ENCODE measurements at regions not wholly inside any gene's neighbourhood (a gene's known extent, or its start where the extent isn't known, plus 50 kb on each side); places are given as distances from the start of the nearest gene placed in this dataset.
A peak's percentile ranks its signal among the peaks of the same experiment; 100 is the strongest.

DNA sequence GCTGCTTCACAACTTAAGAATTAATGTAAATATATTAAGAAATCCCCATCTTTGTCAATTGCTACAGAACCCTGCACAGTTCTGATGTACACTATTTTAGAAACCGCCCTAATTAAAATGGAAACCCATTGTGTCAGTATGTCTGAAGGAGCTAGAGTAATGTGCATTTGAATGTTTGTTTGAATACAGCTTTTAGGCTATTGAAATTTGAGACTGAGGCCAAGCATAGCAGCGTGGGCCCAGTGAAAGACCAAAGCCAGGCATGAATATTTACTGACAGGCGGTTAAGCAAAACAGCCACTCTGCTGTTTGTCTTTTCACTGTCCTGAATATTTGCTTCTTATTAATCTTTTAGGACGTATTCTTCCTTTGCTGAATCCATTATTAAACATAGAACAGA lies 252.3 kb downstream of the IZUMO3 start:
- Histone ChIP-seq H3K27me3 (replicated peaks in 2 of 5; ENCODE audit: control insufficient read depth in 4 of 5, insufficient read depth in 5 of 5, low read length in 4 of 5) (no peaks in the 10 kb centered on the region), H3K4me1 (ENCODE audit: control extremely low read depth in 1 of 4, control insufficient read depth in 4 of 4, insufficient read depth in 4 of 4, low read length in 3 of 4) (no peaks in the 10 kb centered on the region)

DNA sequence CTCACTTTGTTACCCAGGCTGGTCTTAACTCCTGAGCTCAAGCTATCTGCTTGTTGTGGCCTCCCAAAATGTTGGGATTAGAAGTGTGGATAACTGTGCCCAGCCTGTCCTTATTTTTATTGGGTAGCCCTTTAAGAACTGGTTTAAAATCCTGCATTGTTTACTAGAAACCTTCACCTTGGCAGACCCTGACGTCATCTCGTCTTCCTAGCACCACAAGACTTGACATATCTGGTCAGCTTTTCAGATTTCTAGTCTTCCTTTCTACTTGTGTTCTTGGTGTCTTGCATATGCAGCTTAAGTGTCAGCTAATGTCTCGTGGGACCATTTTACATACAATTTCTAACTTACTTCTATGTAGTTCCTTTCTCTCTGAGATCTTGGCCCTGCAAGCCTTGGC lies 258.9 kb downstream of the IZUMO3 start:
- POLR2A ChIA-PET = no interaction called here
- CTCF ChIA-PET = no interaction called here

More for the DNA sequence above, 252.3 kb downstream of the IZUMO3 start:
- Histone ChIP-seq H3K36me3 (ENCODE audit: control insufficient read depth in 4 of 4, insufficient read depth in 4 of 4, low read length in 3 of 4) (no peaks in the 10 kb centered on the region), H3K27ac (ENCODE audit: insufficient read depth in 1 of 2, low read depth in 1 of 2, low read length in 2 of 2, poor library complexity in 1 of 2, severe bottlenecking in 2 of 2) (no peak overlapping the region), H3K9me3 (ENCODE audit: control extremely low read depth in 1 of 5, control insufficient read depth in 4 of 5, insufficient read depth in 2 of 5, low read depth in 1 of 5, low read length in 4 of 5) (no peaks in the 10 kb centered on the region), H3K4me3 (ENCODE audit: control insufficient read depth in 1 of 7, extremely low read depth in 1 of 7, insufficient read depth in 4 of 7, low read depth in 2 of 7, low read length in 6 of 7) (no peak overlapping the region)
- ChIA-PET CTCF (no interaction called here), POLR2A (no interaction called here)
- WGBS (ENCODE audit: insufficient coverage) = no CpG with 5 or more reads among the region's 4 CpGs
- no peak for DNase-seq

DNA sequence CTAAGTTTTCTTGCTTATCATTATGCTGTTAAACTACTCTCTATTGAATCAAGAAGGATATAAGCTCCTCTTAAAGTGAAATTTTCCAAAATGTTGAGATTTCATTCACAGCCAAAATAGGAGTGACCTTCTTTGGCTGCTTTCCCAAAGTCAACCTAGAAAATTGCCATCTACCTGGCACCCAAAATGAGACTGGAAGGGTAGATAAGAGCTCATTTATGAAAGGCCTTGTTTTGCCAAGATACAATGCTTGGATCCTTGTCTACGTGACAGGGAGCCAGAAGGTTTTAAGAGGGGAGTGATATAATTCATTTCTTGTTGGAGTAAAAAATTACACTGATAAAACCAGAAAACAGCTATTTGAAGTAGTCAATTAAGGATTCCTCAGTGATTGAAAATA lies 287.1 kb downstream of the IZUMO3 start:
- Histone ChIP-seq H3K27me3 (replicated peaks in 2 of 5; ENCODE audit: control insufficient read depth in 4 of 5, insufficient read depth in 5 of 5, low read length in 4 of 5) (no peaks in the 10 kb centered on the region), H3K4me3 (ENCODE audit: control insufficient read depth in 1 of 7, extremely low read depth in 1 of 7, insufficient read depth in 4 of 7, low read depth in 2 of 7, low read length in 6 of 7) (no peak overlapping the region), H3K36me3 (ENCODE audit: control insufficient read depth in 4 of 4, insufficient read depth in 4 of 4, low read length in 3 of 4) (no peaks in the 10 kb centered on the region), H3K9me3 (ENCODE audit: control extremely low read depth in 1 of 5, control insufficient read depth in 4 of 5, insufficient read depth in 2 of 5, low read depth in 1 of 5, low read length in 4 of 5) (no peaks in the 10 kb centered on the region), H3K27ac (ENCODE audit: insufficient read depth in 1 of 2, low read depth in 1 of 2, low read length in 2 of 2, poor library complexity in 1 of 2, severe bottlenecking in 2 of 2) (no peak overlapping the region), H3K4me1 (ENCODE audit: control extremely low read depth in 1 of 4, control insufficient read depth in 4 of 4, insufficient read depth in 4 of 4, low read length in 3 of 4) (no peaks in the 10 kb centered on the region)
- ChIA-PET CTCF (no interaction called here), POLR2A (no interaction called here)
- 60% methylated on average over 1 of the region's 1 CpG for WGBS (ENCODE audit: insufficient coverage)
- no peak for DNase-seq

More for the DNA sequence above, 258.9 kb downstream of the IZUMO3 start:
- DNase-seq = no peak
- Histone ChIP-seq H3K27ac (ENCODE audit: insufficient read depth in 1 of 2, low read depth in 1 of 2, low read length in 2 of 2, poor library complexity in 1 of 2, severe bottlenecking in 2 of 2) (no peak overlapping the region), H3K4me3 (ENCODE audit: control insufficient read depth in 1 of 7, extremely low read depth in 1 of 7, insufficient read depth in 4 of 7, low read depth in 2 of 7, low read length in 6 of 7) (no peak overlapping the region), H3K36me3 (ENCODE audit: control insufficient read depth in 4 of 4, insufficient read depth in 4 of 4, low read length in 3 of 4) (no peaks in the 10 kb centered on the region), H3K9me3 (ENCODE audit: control extremely low read depth in 1 of 5, control insufficient read depth in 4 of 5, insufficient read depth in 2 of 5, low read depth in 1 of 5, low read length in 4 of 5) (peaks cover 0 to 2% (median 0%) of the 10 kb centered on the region in 5 experiments), H3K4me1 (ENCODE audit: control extremely low read depth in 1 of 4, control insufficient read depth in 4 of 4, insufficient read depth in 4 of 4, low read length in 3 of 4) (no peaks in the 10 kb centered on the region), H3K27me3 (replicated peaks in 2 of 5; ENCODE audit: control insufficient read depth in 4 of 5, insufficient read depth in 5 of 5, low read length in 4 of 5) (no peaks in the 10 kb centered on the region)
- 80% methylated on average over 3 of the region's 3 CpGs for WGBS (ENCODE audit: insufficient coverage)

DNA sequence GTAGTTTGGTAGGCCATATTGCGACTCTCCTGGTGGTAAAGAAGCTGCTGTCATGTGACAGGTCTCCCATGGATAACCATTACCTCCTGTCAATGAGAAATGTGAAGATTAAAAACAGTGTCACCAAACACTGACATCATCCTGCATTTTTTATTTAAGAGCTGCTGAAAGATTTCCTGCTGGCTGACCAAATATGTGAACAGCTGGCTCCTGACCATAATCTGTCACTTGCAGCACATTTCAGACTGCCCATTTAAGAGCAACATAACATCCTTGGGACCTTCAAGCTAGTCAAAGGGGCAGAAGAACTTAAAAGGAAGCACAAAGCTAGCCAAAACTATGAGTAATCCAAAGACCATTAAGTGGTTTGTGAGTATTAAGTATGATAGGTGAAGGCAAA lies 288.0 kb downstream of the IZUMO3 start:
- H3K4me1 ChIP-seq (ENCODE audit: control extremely low read depth in 1 of 4, control insufficient read depth in 4 of 4, insufficient read depth in 4 of 4, low read length in 3 of 4) = no peaks in the 10 kb centered on the region
- H3K27ac ChIP-seq (ENCODE audit: insufficient read depth in 1 of 2, low read depth in 1 of 2, low read length in 2 of 2, poor library complexity in 1 of 2, severe bottlenecking in 2 of 2) = no peak overlapping the region
- no peaks in the 10 kb centered on the region for H3K36me3 ChIP-seq (ENCODE audit: control insufficient read depth in 4 of 4, insufficient read depth in 4 of 4, low read length in 3 of 4)
- DNase-seq = no peak
- H3K9me3 ChIP-seq (ENCODE audit: control extremely low read depth in 1 of 5, control insufficient read depth in 4 of 5, insufficient read depth in 2 of 5, low read depth in 1 of 5, low read length in 4 of 5) = no peaks in the 10 kb centered on the region
- ChIA-PET CTCF (no interaction called here), POLR2A (no interaction called here)
- no peak overlapping the region for H3K4me3 ChIP-seq (ENCODE audit: control insufficient read depth in 1 of 7, extremely low read depth in 1 of 7, insufficient read depth in 4 of 7, low read depth in 2 of 7, low read length in 6 of 7)
- no peaks in the 10 kb centered on the region for H3K27me3 ChIP-seq (replicated peaks in 2 of 5; ENCODE audit: control insufficient read depth in 4 of 5, insufficient read depth in 5 of 5, low read length in 4 of 5)
- WGBS (ENCODE audit: insufficient coverage) = 100% methylated on average over 1 of the region's 1 CpG

DNA sequence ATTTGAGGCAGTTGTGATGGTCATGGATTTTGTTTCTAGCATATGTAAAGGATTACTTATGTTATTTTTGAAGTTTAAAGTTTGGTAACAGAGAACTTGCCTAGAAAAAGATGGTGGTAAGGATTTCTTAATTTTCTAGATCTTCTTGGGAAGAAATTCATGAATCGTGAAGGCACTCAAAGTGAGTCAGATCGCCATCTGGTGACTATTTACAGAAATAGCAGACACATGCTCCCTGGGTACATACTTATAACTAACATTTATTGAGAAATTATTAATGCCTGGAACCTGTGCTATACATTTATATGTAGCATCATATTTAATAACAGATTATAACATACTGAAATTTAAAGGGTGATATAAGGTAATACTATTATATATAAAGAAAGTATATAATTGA lies 299.7 kb downstream of the IZUMO3 start:
- POLR2A ChIA-PET = no interaction called here
- no peak overlapping the region for H3K27ac ChIP-seq (ENCODE audit: insufficient read depth in 1 of 2, low read depth in 1 of 2, low read length in 2 of 2, poor library complexity in 1 of 2, severe bottlenecking in 2 of 2)
- H3K4me1 ChIP-seq (ENCODE audit: control extremely low read depth in 1 of 4, control insufficient read depth in 4 of 4, insufficient read depth in 4 of 4, low read length in 3 of 4) = peaks cover 0 to 3% (median 0%) of the 10 kb centered on the region in 4 experiments
- no peaks in the 10 kb centered on the region for H3K9me3 ChIP-seq (ENCODE audit: control extremely low read depth in 1 of 5, control insufficient read depth in 4 of 5, insufficient read depth in 2 of 5, low read depth in 1 of 5, low read length in 4 of 5)
- H3K27me3 ChIP-seq (replicated peaks in 2 of 5; ENCODE audit: control insufficient read depth in 4 of 5, insufficient read depth in 5 of 5, low read length in 4 of 5) = peaks cover 0 to 2% (median 0%) of the 10 kb centered on the region in 5 experiments
- DNase-seq = peak in 1 of 3 donors; percentile 2
- no peak overlapping the region for H3K4me3 ChIP-seq (ENCODE audit: control insufficient read depth in 1 of 7, extremely low read depth in 1 of 7, insufficient read depth in 4 of 7, low read depth in 2 of 7, low read length in 6 of 7)
- no CpG with 5 or more reads among the region's 2 CpGs for WGBS (ENCODE audit: insufficient coverage)
- H3K36me3 ChIP-seq (ENCODE audit: control insufficient read depth in 4 of 4, insufficient read depth in 4 of 4, low read length in 3 of 4) = no peaks in the 10 kb centered on the region
- CTCF ChIA-PET = no interaction called here

DNA sequence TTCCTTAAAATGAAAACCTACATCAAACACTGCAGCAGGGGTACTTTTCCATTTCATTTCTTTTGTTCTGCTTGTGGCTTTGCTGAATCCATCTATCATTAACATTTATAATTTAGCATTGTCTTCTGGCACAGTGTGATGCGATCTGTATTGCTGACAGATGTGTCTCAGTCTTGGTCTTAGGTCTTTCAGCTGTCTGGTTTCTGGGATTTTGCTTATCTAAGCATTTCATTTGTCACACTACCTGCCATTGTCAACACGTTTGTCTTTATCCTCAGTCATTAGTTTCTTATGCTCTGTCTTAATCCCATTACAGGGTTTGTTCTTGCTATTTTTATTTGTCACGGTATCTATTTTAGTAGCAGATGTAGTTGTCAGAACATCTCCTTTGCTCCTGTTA lies 303.1 kb downstream of the IZUMO3 start:
- H3K4me1 ChIP-seq (ENCODE audit: control extremely low read depth in 1 of 4, control insufficient read depth in 4 of 4, insufficient read depth in 4 of 4, low read length in 3 of 4) = peaks cover 0 to 3% (median 0%) of the 10 kb centered on the region in 4 experiments
- H3K27ac ChIP-seq (ENCODE audit: insufficient read depth in 1 of 2, low read depth in 1 of 2, low read length in 2 of 2, poor library complexity in 1 of 2, severe bottlenecking in 2 of 2) = no peak overlapping the region
- no peaks in the 10 kb centered on the region for H3K36me3 ChIP-seq (ENCODE audit: control insufficient read depth in 4 of 4, insufficient read depth in 4 of 4, low read length in 3 of 4)
- DNase-seq = no peak
- no peaks in the 10 kb centered on the region for H3K9me3 ChIP-seq (ENCODE audit: control extremely low read depth in 1 of 5, control insufficient read depth in 4 of 5, insufficient read depth in 2 of 5, low read depth in 1 of 5, low read length in 4 of 5)
- peaks cover 0 to 2% (median 0%) of the 10 kb centered on the region in 5 experiments for H3K27me3 ChIP-seq (replicated peaks in 2 of 5; ENCODE audit: control insufficient read depth in 4 of 5, insufficient read depth in 5 of 5, low read length in 4 of 5)
- ChIA-PET CTCF (no interaction called here), POLR2A (no interaction called here)
- H3K4me3 ChIP-seq (ENCODE audit: control insufficient read depth in 1 of 7, extremely low read depth in 1 of 7, insufficient read depth in 4 of 7, low read depth in 2 of 7, low read length in 6 of 7) = no peak overlapping the region
- 100% methylated on average over 1 of the region's 3 CpGs for WGBS (ENCODE audit: insufficient coverage)

DNA sequence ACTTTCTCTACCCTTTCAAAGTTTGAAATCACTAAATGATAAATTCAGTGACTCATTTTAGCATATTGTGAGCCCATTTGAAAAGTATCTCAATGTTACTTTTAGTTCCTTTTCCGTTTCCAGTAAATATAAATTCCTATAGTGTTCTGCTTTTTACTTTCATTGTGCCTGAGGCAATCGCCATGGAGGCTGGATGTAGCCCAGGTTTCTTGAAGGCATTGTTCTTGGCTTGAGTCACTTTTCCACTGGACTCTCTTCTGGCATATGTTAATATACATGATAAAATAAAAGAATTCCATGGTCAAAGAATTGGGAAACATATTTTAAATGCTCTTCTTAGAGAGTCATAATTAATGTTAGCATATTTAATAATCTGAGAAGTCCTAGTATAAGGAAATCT lies 327.0 kb downstream of the IZUMO3 start:
- no peaks in the 10 kb centered on the region for H3K27me3 ChIP-seq (replicated peaks in 2 of 5; ENCODE audit: control insufficient read depth in 4 of 5, insufficient read depth in 5 of 5, low read length in 4 of 5)
- no peaks in the 10 kb centered on the region for H3K9me3 ChIP-seq (ENCODE audit: control extremely low read depth in 1 of 5, control insufficient read depth in 4 of 5, insufficient read depth in 2 of 5, low read depth in 1 of 5, low read length in 4 of 5)
- H3K4me1 ChIP-seq (ENCODE audit: control extremely low read depth in 1 of 4, control insufficient read depth in 4 of 4, insufficient read depth in 4 of 4, low read length in 3 of 4) = no peaks in the 10 kb centered on the region
- H3K27ac ChIP-seq (ENCODE audit: insufficient read depth in 1 of 2, low read depth in 1 of 2, low read length in 2 of 2, poor library complexity in 1 of 2, severe bottlenecking in 2 of 2) = no peak overlapping the region
- POLR2A ChIA-PET = no interaction called here
- CTCF ChIA-PET = no interaction called here
- WGBS (ENCODE audit: insufficient coverage) = 86% methylated on average over 1 of the region's 2 CpGs
- DNase-seq = no peak
- H3K4me3 ChIP-seq (ENCODE audit: control insufficient read depth in 1 of 7, extremely low read depth in 1 of 7, insufficient read depth in 4 of 7, low read depth in 2 of 7, low read length in 6 of 7) = no peak overlapping the region
- no peaks in the 10 kb centered on the region for H3K36me3 ChIP-seq (ENCODE audit: control insufficient read depth in 4 of 4, insufficient read depth in 4 of 4, low read length in 3 of 4)

All from common myeloid progenitor, CD34-positive (primary cell).